ENCODE measurements at regions not wholly inside any gene's neighbourhood (a gene's known extent, or its start where the extent isn't known, plus 50 kb on each side); places are given as distances from the start of the nearest gene placed in this dataset.
A peak's percentile ranks its signal among the peaks of the same experiment; 100 is the strongest.

- no peak overlapping the region for H3K4me3 ChIP-seq (ENCODE audit: low read depth, low read length)
- TF ChIP-seq CTCF (IDR thresholded peaks at IDR 0.05; ENCODE audit: insufficient read depth, low read depth, low read length): no peak
- no peak for DNase-seq (ENCODE audit: low read depth)
Measured at GRCh38 chr3:152516216-152516615, 247.5 kb downstream of the MBNL1 start.

- no peak for TF ChIP-seq CTCF (IDR thresholded peaks at IDR 0.05; ENCODE audit: insufficient read depth, low read depth, low read length)
- no peak for DNase-seq (ENCODE audit: low read depth)
- H3K4me3 ChIP-seq (ENCODE audit: low read depth, low read length): no peak overlapping the region
Measured at GRCh38 chr3:152517502-152517901, 248.8 kb downstream of the MBNL1 start.

- no peak overlapping the region for H3K4me3 ChIP-seq (ENCODE audit: low read depth, low read length)
- no peak for DNase-seq (ENCODE audit: low read depth)
- TF ChIP-seq CTCF (IDR thresholded peaks at IDR 0.05; ENCODE audit: insufficient read depth, low read depth, low read length): no peak
Measured at GRCh38 chr3:152518346-152518745, 249.6 kb downstream of the MBNL1 start.

GRCh38 chr3:152519376-152519775 lies 250.6 kb downstream of the MBNL1 start:
- no peak for TF ChIP-seq CTCF (IDR thresholded peaks at IDR 0.05; ENCODE audit: insufficient read depth, low read depth, low read length)
- H3K4me3 ChIP-seq (ENCODE audit: low read depth, low read length): no peak overlapping the region
- no peak for DNase-seq (ENCODE audit: low read depth)

GRCh38 chr3:152522036-152522435 lies 253.3 kb downstream of the MBNL1 start:
- TF ChIP-seq CTCF (IDR thresholded peaks at IDR 0.05; ENCODE audit: insufficient read depth, low read depth, low read length): no peak
- DNase-seq (ENCODE audit: low read depth): no peak

GRCh38 chr3:152524198-152525140 lies 255.7 kb downstream of the MBNL1 start:
- peak; percentile 69 for DNase-seq (ENCODE audit: low read depth)
- TF ChIP-seq CTCF (IDR thresholded peaks at IDR 0.05; ENCODE audit: insufficient read depth, low read depth, low read length): peak; percentile 84

More at GRCh38 chr3:152522036-152522435, 253.3 kb downstream of the MBNL1 start:
- H3K4me3 ChIP-seq (ENCODE audit: low read depth, low read length): no peak overlapping the region

More at GRCh38 chr3:152524198-152525140, 255.7 kb downstream of the MBNL1 start:
- no peak overlapping the region for H3K4me3 ChIP-seq (ENCODE audit: low read depth, low read length)

All from fibroblast of villous mesenchyme (primary cell).